NCI-H2171 (cell line): ENCODE measurements at regions not wholly inside any gene's neighbourhood (a gene's known extent, or its start where the extent isn't known, plus 50 kb on each side); places are given as distances from the start of the nearest gene placed in this dataset.

Experiments
- DNase-seq: peaks from one replicate; lab custom pipeline; 2025; lab: John Stamatoyannopoulos, UW

DNA sequence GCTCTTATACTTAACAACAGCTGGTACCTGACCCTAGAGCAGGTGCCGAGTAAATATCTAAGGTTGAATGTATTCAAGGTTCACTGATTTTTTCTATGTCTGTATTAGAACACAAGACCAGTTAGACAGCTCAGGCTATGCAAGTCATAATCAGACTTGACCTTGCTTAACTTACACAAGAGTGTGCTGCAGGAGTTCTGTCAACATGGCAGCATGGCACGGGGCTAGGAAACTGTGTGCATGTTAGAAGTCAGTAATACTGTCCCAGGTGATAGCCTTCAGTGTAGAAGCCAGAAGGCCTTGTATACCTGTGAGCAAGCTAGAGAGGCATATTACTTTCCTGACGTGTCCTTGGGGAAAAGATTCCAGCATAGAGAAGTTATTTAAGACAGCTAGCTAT is 253.1 kb downstream of the FAT3 start:
- DNase-seq = no peak

DNA sequence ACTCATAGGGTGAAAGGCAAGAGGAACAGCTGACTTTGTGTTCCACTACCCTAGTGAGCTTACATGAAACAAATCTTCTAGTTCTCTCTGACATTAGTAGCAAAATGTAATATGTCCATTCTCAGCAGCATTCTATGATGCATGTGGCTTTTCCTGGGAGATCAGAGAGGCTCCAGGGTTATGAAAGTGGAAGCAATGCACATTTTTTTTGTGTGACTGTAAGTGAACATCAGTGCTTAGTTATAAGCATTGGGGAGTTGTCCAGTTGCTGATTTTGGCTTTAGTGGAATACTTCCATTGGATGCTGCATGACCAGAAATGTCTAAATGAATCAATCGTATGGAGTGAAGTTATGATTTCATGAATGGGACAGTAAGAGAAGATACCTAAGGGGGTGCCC is 255.9 kb downstream of the FAT3 start:
- no peak for DNase-seq

DNA sequence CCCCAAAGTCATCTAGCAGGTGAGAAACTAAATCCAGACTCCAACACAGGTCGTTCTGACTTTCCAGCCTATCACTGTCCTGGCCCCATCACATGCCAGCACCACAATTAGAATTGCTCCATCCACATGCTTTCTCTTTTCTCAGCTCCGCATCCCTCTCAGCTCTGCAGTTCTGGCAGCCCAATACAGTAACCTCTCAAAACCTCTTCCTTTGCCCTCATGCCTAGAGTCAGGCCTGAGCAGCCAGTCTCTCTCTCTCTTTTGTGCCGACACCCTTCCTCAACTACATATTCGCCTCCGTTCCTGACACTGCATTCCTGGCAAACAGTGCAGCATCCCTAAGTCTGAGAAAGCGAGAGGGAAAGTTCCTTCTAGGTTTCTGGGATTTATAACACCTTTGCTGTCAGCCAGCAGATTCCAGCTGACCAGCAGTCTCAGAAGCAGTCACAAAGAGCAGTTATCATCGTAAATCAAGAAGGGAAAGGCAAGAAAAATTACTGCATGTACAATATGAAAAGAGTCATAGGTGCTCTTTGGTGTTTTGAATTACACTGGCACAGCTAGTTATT is 258.0 kb downstream of the FAT3 start:
- DNase-seq = no peak

DNA sequence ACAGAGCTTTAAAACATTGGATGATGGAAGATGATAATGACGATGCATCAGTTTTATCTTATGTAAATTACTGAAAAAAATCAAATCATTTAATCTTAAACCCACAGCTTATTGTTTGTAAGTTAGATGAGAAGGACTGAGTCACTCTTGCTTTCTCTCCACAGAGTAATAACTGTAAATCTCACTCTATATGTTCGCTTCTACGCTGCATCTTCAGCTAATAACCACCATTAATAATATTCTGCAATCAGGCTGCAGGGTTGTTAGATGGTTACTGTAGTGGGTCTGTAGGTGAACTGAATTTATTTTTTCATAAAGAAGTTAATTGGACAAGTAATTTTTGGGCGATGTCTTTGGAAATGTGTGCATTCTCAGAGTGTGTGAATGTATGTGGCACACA is 260.0 kb downstream of the FAT3 start:
- DNase-seq = no peak

DNA sequence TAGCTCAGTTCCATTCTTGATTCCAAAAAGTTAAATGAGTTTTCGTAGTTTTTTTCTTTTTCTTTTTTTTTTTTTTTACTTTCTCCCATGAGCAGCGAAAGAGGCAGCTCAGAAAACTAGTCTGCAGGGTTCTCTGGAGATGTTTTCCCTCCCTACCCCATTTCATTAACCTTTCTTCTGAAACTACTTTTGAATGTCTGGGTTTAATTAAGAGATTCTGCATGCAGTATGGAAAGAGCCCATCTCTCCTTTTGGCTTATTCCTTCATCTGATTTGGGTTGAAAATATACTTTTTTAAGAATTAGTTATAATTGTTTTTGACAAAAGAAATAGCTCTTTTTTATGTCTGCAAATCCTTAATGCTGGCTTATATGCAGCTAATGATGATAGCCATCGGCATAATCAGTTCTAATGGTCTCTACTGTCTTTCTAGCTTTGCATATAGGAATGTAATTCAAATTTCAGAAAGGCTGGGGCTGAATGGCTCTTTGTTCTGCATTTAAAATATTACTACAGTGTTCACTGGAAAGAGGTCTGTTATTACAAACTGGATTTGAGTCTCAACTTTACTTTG is 265.3 kb downstream of the FAT3 start:
- no peak for DNase-seq

DNA sequence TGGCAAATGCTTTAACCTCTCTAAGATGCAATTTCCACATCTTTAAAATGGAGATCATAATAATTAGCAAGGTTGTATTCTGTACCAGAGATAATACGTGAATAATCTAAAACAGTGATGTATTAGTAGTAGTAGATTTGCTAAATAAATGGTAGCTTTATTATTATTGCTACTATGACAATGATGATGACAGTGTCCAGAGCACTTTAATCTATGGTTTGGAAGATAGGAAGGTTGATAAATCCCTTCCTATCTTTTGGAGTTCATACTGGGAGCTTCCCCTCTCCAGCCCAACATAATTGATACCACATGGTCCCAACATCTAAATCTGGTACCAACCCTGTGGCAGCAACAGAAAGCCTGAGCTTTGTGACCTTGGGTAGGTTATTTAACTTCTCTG is 267.8 kb downstream of the FAT3 start:
- DNase-seq = no peak

DNA sequence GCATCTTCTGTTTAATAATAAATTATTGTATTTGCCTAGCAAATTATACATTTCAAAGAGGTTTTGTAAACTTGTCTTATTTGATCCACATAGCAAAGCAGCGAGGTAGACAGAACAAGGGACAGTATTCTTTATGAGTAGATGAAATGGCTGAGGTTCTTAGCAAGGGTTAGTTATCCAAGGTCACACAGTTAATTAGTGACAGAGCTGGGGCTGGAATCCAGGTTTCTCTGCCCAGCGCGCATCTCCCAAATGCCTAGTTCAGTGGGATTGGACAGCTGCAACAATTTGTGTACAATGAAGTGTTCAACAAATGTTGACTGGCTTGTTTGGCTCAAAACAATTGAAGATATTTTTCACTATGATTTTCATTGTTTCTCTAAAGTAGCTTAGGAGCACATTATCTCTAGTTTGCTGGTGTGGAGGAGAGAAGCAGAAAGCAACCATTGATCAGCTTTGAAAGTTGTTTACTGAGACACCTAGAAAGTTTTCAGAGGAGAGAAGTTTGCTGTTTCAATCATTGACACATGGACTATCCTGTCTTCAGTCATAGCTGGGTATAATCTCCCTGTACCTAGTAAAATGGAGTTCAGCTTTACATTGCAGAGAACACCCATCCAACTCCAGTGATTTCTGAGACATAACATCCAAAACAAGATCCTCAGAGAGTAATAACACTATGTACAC is 270.6 kb downstream of the FAT3 start:
- no peak for DNase-seq

DNA sequence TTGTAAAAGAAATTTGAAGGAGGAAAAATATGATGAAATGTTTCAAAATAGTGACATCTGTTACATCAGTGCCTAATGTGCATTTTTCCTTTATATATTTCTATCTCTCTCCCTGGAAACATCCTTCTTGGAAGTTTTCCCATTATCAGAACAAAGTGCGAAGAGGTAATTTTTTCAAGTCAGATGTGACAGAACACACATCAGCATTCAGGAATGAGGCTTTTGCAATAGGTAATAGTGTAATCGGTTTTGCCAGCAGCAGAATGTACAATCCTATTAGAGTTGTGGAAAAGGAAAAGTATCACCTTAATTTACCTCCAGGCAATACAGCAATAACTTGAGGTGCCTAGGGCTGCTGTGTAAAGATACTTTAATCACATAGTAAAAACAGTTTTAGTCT is 275.8 kb downstream of the FAT3 start:
- no peak for DNase-seq

DNA sequence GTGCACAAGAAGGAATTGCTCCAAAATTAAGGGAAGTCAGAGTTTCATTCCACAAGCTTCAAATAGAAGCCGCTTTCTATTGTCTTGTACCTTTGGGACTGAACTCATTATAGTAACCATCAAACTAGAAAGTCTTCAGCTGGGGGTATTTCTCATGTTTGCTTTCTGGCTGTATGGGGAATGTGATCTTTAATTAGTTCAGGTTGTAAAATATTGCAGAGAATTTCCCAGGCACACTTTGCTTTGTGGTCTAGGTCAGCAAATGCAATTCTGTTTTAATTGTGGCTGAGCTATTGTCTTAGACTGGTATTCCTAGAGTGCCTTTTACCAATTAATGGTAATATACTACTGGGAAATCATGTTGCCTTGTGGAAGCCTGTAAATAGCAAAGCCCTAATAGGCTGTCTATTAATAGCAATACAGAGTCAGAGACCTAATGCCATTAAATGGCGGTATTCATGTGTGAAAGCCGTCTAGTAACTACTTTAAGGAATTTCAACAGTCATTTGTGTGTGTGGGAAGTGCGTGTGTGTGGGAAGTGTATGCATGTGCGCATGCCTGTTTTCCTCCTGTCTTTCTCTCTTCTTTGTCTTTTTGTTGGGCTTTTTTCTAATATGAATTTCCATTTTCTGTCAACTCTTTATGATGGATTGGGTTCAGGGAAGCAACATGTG is 276.6 kb downstream of the FAT3 start:
- DNase-seq = no peak

DNA sequence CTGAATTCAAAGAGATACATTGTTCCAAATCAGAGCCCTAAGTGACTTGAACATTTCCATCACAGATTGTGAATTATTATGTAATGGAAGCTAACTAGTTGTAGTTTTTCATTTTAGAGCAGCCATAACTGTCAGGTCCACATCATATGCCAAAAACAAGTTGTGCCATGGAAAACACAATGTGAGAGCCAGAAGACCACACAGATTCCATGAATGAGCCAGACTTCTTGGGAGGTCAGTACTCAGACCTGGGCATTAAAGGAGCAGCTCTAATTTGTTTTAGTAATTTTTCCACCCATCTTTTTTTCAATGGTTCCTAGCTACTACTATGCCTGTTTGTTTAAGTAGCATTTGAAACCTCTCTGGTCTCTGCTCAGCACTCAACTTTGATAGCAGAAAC is 279.4 kb downstream of the FAT3 start:
- DNase-seq = no peak

DNA sequence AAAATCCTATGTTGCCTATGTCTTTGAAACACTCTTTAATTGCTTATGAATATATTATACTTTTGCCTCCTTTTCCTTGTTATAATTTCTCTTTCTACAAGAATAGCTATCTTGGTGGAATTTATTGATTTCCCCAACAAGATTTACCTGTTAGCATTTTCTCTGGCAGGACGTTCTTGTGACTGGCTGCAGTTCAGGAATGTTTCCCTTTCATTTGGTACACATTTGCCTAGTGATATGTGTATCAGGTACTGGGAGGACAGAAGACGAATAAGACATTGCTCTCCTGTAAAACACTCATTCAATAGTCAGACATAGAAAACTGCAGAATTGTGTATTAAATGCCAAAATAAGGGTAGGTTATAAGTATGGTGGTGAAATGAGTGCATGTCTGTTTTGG is 279.9 kb downstream of the FAT3 start:
- DNase-seq = no peak

DNA sequence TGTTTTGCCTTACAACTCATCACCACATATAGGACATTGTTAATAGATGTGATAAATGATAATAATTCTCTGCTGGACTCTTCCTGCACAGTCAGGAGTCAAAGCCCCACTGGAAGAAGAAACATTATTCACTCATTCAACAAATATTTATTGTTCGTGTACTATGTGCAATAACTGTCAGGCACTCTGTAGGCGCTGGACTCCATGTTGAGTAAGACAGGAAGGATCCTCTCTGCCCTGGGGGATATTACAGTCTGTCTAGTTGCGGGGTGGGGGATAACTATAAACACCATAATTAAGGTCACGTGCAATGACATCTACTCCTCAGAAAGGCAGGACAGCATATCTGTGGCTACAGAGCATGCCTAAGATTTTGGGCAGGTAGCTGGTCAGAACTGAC is 281.1 kb downstream of the FAT3 start:
- no peak for DNase-seq

DNA sequence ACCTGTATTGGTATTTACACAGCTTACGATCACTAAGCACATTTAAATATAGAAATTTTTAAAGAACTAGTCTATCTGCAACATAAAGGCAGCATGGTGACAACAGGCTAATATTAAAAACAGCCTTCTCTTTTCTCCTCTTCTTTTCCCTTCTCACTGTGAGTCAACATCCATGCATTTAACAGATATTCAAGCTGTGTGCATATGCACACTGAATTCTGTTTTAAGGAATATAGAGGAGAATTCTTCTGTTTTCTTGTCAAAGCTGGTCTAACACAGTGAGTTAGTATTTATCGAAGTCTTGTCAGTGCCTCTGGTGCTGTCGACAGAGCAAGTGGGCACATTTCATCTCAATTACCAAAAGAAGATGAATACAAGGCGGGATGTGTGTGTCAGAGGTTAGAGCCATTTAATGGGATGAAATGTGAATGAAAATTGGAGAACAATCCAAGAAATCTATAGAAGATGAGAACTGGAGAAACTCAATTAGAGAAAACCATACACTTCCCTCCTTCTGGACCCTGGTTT is 282.3 kb downstream of the FAT3 start:
- DNase-seq = no peak

DNA sequence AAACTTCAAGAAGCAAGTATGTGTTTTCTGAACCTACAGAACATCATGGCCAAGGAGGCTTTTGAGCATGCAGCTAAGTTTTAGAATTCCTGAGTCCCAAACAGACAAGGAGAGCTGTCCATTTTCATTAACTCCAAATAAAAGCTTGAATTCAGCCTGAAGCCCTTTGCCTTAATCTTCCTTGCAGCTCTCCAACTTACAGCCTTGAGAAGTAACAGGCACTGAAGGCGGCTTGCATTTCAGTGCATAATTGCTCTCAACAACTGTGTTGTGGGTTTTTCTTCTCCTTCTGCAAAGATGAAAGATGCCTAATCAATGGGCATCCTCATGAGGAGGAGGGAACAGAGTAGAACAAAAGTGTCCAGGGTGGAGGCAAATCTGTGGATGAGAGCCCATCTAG is 286.0 kb downstream of the FAT3 start:
- DNase-seq = no peak

DNA sequence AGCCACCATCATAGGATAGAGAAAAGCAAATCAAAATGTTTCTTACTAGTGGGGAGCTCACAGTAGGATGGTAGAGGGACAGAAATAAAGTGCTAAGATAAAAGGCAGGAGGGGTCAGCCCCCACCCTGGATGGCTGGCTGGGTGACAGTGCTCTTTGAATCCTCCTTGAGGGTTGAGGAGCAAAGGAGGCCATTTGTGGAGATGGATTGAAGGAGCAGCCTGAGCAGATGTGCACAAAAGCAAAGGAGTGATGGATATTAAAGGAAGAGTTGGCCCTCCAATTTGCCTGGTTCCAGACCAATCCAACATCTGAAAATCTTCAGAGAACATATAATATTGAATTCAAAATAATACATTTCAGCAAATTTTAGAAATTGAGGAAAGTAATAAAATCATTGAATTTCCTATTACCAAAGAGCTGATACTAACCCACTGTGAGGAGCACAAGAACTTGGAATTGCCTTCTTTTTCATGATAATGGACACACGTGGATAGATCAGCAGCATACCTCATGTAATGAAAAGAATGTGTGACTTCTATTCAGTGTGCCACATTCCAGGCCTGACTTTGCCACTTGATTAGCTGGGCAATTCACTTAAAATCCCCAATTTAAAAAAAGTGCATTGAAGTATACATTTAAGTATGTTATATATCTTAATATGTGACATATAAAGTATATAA is 287.0 kb downstream of the FAT3 start:
- DNase-seq = no peak

DNA sequence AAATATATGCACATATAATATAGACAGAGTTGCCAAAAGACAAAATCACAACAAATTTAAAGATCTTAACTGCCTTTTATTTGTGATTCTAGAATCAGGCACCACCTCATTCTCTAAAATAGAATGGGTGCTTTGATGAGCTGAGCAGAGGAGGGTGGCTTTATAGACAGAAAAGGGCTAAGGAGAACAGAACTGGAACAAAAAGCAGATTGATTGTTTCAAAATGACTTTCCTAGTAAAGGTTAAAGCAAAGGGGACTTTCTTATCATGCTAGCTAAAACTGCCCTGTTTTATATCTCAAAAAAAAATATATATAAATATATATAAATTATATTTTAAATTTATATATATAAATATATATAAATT is 287.6 kb downstream of the FAT3 start:
- no peak for DNase-seq

DNA sequence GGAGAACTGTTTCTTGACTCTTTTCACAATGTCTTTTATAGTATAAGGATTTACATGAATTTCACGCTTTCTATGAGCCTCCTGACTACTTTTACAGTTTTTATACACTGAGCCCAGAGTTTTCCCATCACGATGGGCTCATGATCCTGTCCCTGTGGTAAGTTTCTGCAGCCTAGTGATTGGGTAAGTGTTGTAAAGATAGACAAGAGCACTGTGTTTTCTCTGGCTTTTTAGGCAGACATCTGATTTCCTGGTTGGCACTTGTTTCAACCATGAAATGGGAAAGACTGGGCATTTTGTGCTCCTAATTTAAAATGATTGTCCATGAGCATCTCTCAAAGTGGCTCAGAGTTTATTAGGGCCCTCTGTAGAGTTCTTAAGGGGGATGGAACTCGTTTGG is 299.0 kb downstream of the FAT3 start:
- no peak for DNase-seq

DNA sequence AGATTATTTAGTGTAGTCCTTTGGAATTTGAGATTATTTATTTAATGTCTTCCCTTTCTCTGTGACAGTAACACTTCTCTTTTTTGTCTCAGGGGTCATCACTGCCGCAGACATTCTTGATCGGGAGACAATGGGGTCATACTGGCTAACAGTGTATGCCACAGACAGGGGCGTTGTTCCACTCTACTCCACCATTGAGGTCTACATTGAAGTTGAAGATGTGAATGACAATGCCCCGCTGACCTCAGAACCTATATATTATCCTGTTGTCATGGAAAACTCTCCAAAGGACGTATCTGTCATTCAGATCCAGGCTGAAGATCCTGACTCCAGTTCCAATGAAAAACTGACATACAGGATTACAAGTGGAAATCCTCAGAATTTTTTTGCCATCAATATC is 299.9 kb downstream of the FAT3 start:
- DNase-seq = no peak

DNA sequence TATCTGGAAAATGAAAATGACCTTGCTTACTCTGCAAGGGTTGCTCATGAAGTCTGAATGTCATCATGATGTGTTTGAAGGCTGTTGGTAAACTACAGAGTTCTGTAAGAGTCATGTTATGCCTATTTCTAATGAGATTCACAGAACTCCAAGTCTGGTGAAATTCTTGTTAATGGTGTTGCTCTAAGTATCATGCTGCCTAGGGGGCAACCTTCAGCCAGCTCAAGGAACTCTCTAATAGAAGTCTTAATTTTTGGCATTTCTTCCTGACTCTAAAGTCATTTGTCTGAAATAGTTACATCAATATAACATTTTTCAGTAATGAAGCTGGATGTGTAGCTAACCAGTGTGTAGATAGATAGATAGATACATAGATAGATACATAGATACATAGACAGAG is 302.8 kb downstream of the FAT3 start:
- DNase-seq = no peak

DNA sequence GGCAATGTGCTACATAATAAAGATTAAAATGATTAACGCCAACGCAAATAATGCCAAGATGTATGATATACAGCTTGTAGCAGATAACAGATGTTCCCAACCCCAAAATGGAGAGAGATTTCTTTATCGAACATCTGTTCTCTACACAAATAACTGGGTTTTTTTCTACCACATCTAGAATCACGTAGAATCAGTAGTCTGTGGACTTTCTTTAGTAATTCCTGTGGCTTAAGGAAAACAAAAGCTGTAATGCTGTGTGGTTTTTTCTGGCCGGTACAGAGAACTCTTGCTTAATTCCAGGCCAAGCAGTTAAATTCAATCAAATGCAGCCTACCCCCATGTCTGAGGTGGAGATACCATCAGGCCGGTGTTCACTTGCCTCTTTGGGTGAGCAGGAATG is 303.4 kb downstream of the FAT3 start:
- no peak for DNase-seq

DNA sequence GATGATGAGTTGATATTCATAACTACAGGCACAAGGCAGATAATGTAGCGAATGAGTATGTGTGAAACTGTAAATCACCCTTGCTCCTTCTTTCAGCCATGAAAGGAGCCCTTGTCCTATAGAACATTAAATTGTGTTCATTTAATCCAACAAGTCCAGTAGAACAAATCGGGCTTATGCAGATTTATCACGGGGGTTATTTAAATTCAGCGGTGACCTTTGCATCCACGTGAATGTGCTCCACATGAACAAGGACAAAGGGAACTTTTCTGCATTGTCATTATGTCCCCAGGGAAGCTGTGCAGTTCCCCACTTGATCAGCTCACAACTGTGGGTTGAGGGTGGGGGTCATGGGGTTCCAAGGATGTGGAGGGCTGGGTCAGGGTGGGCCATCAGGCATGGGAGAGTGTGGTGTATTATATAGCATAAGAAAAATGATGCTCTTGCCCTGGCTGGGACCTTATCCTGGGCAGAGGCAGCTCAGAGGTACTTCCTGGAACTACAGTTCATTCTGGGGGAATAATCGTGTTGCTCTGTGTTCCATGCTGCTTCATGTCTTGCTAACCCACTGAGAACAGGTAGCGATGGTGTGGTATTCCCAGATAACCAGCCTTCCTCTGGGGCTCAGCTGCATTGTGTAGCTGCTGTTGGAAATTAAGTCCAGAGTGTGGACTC is 306.6 kb downstream of the FAT3 start:
- no peak for DNase-seq

DNA sequence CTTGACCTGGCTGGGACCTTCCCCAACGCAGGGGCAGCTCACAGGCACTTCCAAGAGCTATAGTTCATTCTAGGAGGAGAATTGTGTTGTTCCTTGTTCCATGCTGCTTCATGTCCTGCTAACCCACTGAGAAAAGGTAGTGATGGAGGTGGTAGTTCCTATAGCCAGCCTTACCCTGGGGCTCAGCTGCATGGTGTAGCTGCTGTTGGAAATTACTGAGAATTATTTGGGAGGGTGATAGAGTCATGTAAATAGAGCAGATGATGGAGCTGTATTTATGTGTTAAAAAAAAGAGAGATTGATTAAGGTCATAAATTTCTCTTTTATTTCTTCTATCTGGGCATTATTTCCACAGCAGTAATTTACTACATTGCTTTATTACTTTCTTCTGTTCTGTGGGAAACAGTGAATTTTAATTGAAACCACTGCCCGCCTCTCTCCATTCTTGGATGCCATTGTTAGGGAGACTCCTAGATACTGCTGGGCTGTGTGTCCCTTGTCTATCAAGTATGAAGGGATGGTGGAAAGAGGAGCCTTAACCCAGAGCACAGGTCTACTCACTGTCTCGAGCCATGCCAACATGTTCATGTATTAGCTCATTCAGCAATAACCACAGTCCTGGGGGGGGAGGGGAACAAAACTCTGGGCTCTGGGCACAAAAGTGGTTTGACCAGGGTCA is 309.2 kb downstream of the FAT3 start:
- no peak for DNase-seq
